ENCODE measurements at regions not wholly inside any gene's neighbourhood (a gene's known extent, or its start where the extent isn't known, plus 50 kb on each side); places are given as distances from the start of the nearest gene placed in this dataset.

GRCh38 chr1:172882791-172883386 lies 167.9 kb downstream of the TNFSF18 start:
- TF ChIP-seq TAF1 (IDR thresholded peaks at IDR 0.05; ENCODE audit: borderline replicate concordance, low read depth, low read length) (no peak), POLR2A (IDR thresholded peaks at IDR 0.05; ENCODE audit: low read depth, low read length) (no peak), POLR2AphosphoS5 (IDR thresholded peaks at IDR 0.05; ENCODE audit: low read depth, low read length) (no peak)
- no peak for FAIRE-seq

GRCh38 chr1:172883387-172883791 lies 167.4 kb downstream of the TNFSF18 start:
- FAIRE-seq = peak; percentile 72
- DNase-seq (ENCODE audit: insufficient read length) = no peak
- TF ChIP-seq POLR2A (IDR thresholded peaks at IDR 0.05; ENCODE audit: low read depth, low read length) (no peak), TAF1 (IDR thresholded peaks at IDR 0.05; ENCODE audit: borderline replicate concordance, low read depth, low read length) (no peak), POLR2AphosphoS5 (IDR thresholded peaks at IDR 0.05; ENCODE audit: low read depth, low read length) (no peak)

More at GRCh38 chr1:172882791-172883386, 167.9 kb downstream of the TNFSF18 start:
- DNase-seq (ENCODE audit: insufficient read length) = no peak

- no peak for FAIRE-seq
Observed at GRCh38 chr1:172883844-172884243, 166.9 kb downstream of the TNFSF18 start.

GRCh38 chr1:172885411-172885810 lies 165.3 kb downstream of the TNFSF18 start:
- TF ChIP-seq POLR2AphosphoS5 (IDR thresholded peaks at IDR 0.05; ENCODE audit: low read depth, low read length) (no peak), TAF1 (IDR thresholded peaks at IDR 0.05; ENCODE audit: borderline replicate concordance, low read depth, low read length) (no peak), POLR2A (IDR thresholded peaks at IDR 0.05; ENCODE audit: low read depth, low read length) (no peak)
- no peak for FAIRE-seq
- DNase-seq (ENCODE audit: insufficient read length) = no peak

More at GRCh38 chr1:172883844-172884243, 166.9 kb downstream of the TNFSF18 start:
- no peak for DNase-seq (ENCODE audit: insufficient read length)
- TF ChIP-seq POLR2AphosphoS5 (IDR thresholded peaks at IDR 0.05; ENCODE audit: low read depth, low read length) (no peak), POLR2A (IDR thresholded peaks at IDR 0.05; ENCODE audit: low read depth, low read length) (no peak), TAF1 (IDR thresholded peaks at IDR 0.05; ENCODE audit: borderline replicate concordance, low read depth, low read length) (no peak)

GRCh38 chr1:172885971-172886370 lies 164.8 kb downstream of the TNFSF18 start:
- FAIRE-seq = no peak
- DNase-seq (ENCODE audit: insufficient read length) = no peak
- TF ChIP-seq POLR2A (IDR thresholded peaks at IDR 0.05; ENCODE audit: low read depth, low read length) (no peak), POLR2AphosphoS5 (IDR thresholded peaks at IDR 0.05; ENCODE audit: low read depth, low read length) (no peak), TAF1 (IDR thresholded peaks at IDR 0.05; ENCODE audit: borderline replicate concordance, low read depth, low read length) (no peak)

- TF ChIP-seq TAF1 (IDR thresholded peaks at IDR 0.05; ENCODE audit: borderline replicate concordance, low read depth, low read length) (no peak), POLR2A (IDR thresholded peaks at IDR 0.05; ENCODE audit: low read depth, low read length) (no peak), POLR2AphosphoS5 (IDR thresholded peaks at IDR 0.05; ENCODE audit: low read depth, low read length) (no peak)
- DNase-seq (ENCODE audit: insufficient read length) (no peak), FAIRE-seq (no peak)
Observed at GRCh38 chr1:172887162-172887561, 163.6 kb downstream of the TNFSF18 start.

GRCh38 chr1:172893146-172893841 lies 157.4 kb downstream of the TNFSF18 start:
- no peak for TF ChIP-seq POLR2AphosphoS5 (IDR thresholded peaks at IDR 0.05; ENCODE audit: low read depth, low read length)
- no peak for TF ChIP-seq TAF1 (IDR thresholded peaks at IDR 0.05; ENCODE audit: borderline replicate concordance, low read depth, low read length)
- no peak for TF ChIP-seq POLR2A (IDR thresholded peaks at IDR 0.05; ENCODE audit: low read depth, low read length)
- DNase-seq (ENCODE audit: insufficient read length) (no peak), FAIRE-seq (no peak)

GRCh38 chr1:172894349-172895049 lies 156.2 kb downstream of the TNFSF18 start:
- TF ChIP-seq POLR2AphosphoS5 (IDR thresholded peaks at IDR 0.05; ENCODE audit: low read depth, low read length) (no peak), POLR2A (IDR thresholded peaks at IDR 0.05; ENCODE audit: low read depth, low read length) (no peak), TAF1 (IDR thresholded peaks at IDR 0.05; ENCODE audit: borderline replicate concordance, low read depth, low read length) (no peak)
- FAIRE-seq (no peak), DNase-seq (ENCODE audit: insufficient read length) (no peak)

GRCh38 chr1:172895050-172895460 lies 155.7 kb downstream of the TNFSF18 start:
- DNase-seq (ENCODE audit: insufficient read length) (no peak), FAIRE-seq (peak; percentile 58)
- TF ChIP-seq TAF1 (IDR thresholded peaks at IDR 0.05; ENCODE audit: borderline replicate concordance, low read depth, low read length) (no peak), POLR2A (IDR thresholded peaks at IDR 0.05; ENCODE audit: low read depth, low read length) (no peak), POLR2AphosphoS5 (IDR thresholded peaks at IDR 0.05; ENCODE audit: low read depth, low read length) (no peak)

GRCh38 chr1:172895761-172896160 lies 155.0 kb downstream of the TNFSF18 start:
- FAIRE-seq (no peak), DNase-seq (ENCODE audit: insufficient read length) (no peak)
- no peak for TF ChIP-seq POLR2A (IDR thresholded peaks at IDR 0.05; ENCODE audit: low read depth, low read length)
- no peak for TF ChIP-seq POLR2AphosphoS5 (IDR thresholded peaks at IDR 0.05; ENCODE audit: low read depth, low read length)
- no peak for TF ChIP-seq TAF1 (IDR thresholded peaks at IDR 0.05; ENCODE audit: borderline replicate concordance, low read depth, low read length)

- no peak for DNase-seq (ENCODE audit: insufficient read length)
- no peak for FAIRE-seq
- TF ChIP-seq TAF1 (IDR thresholded peaks at IDR 0.05; ENCODE audit: borderline replicate concordance, low read depth, low read length) (no peak), POLR2AphosphoS5 (IDR thresholded peaks at IDR 0.05; ENCODE audit: low read depth, low read length) (no peak), POLR2A (IDR thresholded peaks at IDR 0.05; ENCODE audit: low read depth, low read length) (no peak)
Observed at GRCh38 chr1:172897738-172898137, 153.0 kb downstream of the TNFSF18 start.

Measured in GM12892 (cell line).